ENCODE measurements at regions not wholly inside any gene's neighbourhood (a gene's known extent, or its start where the extent isn't known, plus 50 kb on each side); places are given as distances from the start of the nearest gene placed in this dataset.

DNA sequence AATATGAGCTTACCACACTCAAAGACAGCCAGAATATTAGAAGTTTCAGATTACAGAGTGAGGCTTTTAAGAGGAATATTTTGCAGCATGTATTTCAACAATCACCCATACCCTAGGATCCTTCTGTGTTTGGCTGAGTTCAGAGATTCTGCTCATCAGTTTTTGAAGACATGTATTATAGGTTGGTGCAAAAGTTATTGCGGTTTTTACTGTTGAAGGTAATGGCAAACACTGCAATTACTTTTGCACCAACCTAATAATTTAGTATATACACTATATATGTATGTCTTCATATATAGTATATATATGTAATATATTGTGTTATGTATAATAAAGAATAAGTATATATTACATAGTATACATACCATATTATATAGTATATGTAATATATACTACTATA is 435.1 kb downstream of the IRS2 start:
- ATAC-seq (ENCODE audit: low read depth) (no peak), DNase-seq (no peak)
- dilution Hi-C loops (cut with HindIII; ENCODE audit: low sequenced_read_pairs, unreplicated experiment): no loop called here
- Histone ChIP-seq H3K4me3 (ENCODE audit: insufficient read depth, low read depth, low read length) (no peak overlapping the region), H2BK20ac (ENCODE audit: low read depth, low read length) (no peak overlapping the region), H2AFZ (replicated peaks; ENCODE audit: low read length, poor library complexity) (no peak overlapping the region), H3K27ac (ENCODE audit: insufficient read depth, low read length) (no peak overlapping the region), H2BK5ac (ENCODE audit: low read depth, low read length, poor library complexity, severe bottlenecking) (no peak overlapping the region), H3K9ac (ENCODE audit: low read depth, low read length) (no peak overlapping the region), H3K9me1 (ENCODE audit: insufficient read depth, low read length) (peaks cover 4% of the 10 kb centered on the region), H4K5ac (ENCODE audit: low read depth, low read length) (no peak overlapping the region), H2AK5ac (ENCODE audit: low read depth, low read length) (no peak overlapping the region), H3K9me3 (ENCODE audit: control insufficient read depth, insufficient read depth, low read length) (no peaks in the 10 kb centered on the region), H2AK9ac (replicated peaks; ENCODE audit: low read depth, low read length, poor library complexity) (no peak overlapping the region), H3K23ac (ENCODE audit: low read depth, low read length) (no peak overlapping the region), H4K8ac (ENCODE audit: low read depth in 2 of 2, low read length in 2 of 2) (no peak overlapping the region), H3K4me1 (ENCODE audit: control insufficient read depth, insufficient read depth, low read length) (peaks cover 3% of the 10 kb centered on the region), H3K27me3 (ENCODE audit: control insufficient read depth, insufficient read depth, low read length) (no peaks in the 10 kb centered on the region), H3K56ac (ENCODE audit: extremely low read depth, insufficient read depth, low read length) (no peak overlapping the region), H4K20me1 (ENCODE audit: insufficient read depth, low read length) (no peaks in the 10 kb centered on the region), H3K36me3 (ENCODE audit: control insufficient read depth, insufficient read depth, low read length) (no peaks in the 10 kb centered on the region), H4K91ac (ENCODE audit: insufficient read depth, low read depth, low read length) (no peak overlapping the region), H3K4ac (ENCODE audit: low read depth, low read length) (no peak overlapping the region), H3K4me2 (ENCODE audit: low read depth, low read length) (no peak overlapping the region), H3K14ac (replicated peaks; ENCODE audit: low read depth, low read length) (no peak overlapping the region), H2BK15ac (ENCODE audit: low read depth, low read length) (no peak overlapping the region), H3K18ac (ENCODE audit: low read depth, low read length) (no peak overlapping the region), H2BK120ac (ENCODE audit: low read depth, low read length) (no peak overlapping the region), H3K79me1 (ENCODE audit: low read depth in 1 of 2, low read length in 2 of 2) (no peaks in the 10 kb centered on the region)
- in situ Hi-C loops (cut with MboI; ENCODE audit: low sequenced_read_pairs): loop anchor here (25.0 kb wide), 1 partner anchor 761 kb away; no protein-coding TSS in a partner anchor
- WGBS, 2 experiments (ENCODE audit: extremely low coverage in 2 of 2, insufficient read length in 1 of 2): no CpG with 5 or more reads among the region's 1 CpG
- POLR2A ChIA-PET (ENCODE audit: unreplicated experiment): no interaction called here
- CTCF ChIA-PET: no interaction called here
- no TSS peak for BruUV-seq (replicated peaks)
- TF ChIP-seq, protein P1, sequence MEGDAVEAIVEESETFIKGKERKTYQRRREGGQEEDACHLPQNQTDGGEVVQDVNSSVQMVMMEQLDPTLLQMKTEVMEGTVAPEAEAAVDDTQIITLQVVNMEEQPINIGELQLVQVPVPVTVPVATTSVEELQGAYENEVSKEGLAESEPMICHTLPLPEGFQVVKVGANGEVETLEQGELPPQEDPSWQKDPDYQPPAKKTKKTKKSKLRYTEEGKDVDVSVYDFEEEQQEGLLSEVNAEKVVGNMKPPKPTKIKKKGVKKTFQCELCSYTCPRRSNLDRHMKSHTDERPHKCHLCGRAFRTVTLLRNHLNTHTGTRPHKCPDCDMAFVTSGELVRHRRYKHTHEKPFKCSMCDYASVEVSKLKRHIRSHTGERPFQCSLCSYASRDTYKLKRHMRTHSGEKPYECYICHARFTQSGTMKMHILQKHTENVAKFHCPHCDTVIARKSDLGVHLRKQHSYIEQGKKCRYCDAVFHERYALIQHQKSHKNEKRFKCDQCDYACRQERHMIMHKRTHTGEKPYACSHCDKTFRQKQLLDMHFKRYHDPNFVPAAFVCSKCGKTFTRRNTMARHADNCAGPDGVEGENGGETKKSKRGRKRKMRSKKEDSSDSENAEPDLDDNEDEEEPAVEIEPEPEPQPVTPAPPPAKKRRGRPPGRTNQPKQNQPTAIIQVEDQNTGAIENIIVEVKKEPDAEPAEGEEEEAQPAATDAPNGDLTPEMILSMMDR (conservative IDR thresholded peaks at IDR 0.05; ENCODE audit: low read depth, low read length): no peak
- TF ChIP-seq RAD21 (IDR thresholded peaks at IDR 0.05; ENCODE audit: low read length) (no peak), MAZ (IDR thresholded peaks at IDR 0.05; ENCODE audit: borderline replicate concordance, low read depth, low read length) (no peak), POLR2A (IDR thresholded peaks at IDR 0.05; ENCODE audit: low read depth, low read length) (no peak)
- TF ChIP-seq, protein P2, sequence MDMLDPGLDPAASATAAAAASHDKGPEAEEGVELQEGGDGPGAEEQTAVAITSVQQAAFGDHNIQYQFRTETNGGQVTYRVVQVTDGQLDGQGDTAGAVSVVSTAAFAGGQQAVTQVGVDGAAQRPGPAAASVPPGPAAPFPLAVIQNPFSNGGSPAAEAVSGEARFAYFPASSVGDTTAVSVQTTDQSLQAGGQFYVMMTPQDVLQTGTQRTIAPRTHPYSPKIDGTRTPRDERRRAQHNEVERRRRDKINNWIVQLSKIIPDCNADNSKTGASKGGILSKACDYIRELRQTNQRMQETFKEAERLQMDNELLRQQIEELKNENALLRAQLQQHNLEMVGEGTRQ (IDR thresholded peaks at IDR 0.05; ENCODE audit: low read depth, low read length): no peak
- intact Hi-C loops (cut with micrococcal nuclease): no loop called here

All from IMR-90 (cell line).